COLO829 (cell line): ENCODE measurements at regions not wholly inside any gene's neighbourhood (a gene's known extent, or its start where the extent isn't known, plus 50 kb on each side); places are given as distances from the start of the nearest gene placed in this dataset.
"Not testable (repeated sequence)": the region's sequence is repeated elsewhere in the genome, so short reads cannot be mapped to it uniquely, and the experiment has no call there.

Experiments
- DNase-seq: peaks from one replicate; pipeline ENCODE4 v3.0.0; 2012; ENCODE audit warnings: low spot score

- DNase-seq, result no peak
Measured at GRCh38 chr5:154652746-154653417, 102.3 kb upstream of the LARP1 start.

- DNase-seq, result not testable (repeated sequence)
Measured at GRCh38 chr5:154651795-154652194, 103.4 kb upstream of the LARP1 start.

DNA sequence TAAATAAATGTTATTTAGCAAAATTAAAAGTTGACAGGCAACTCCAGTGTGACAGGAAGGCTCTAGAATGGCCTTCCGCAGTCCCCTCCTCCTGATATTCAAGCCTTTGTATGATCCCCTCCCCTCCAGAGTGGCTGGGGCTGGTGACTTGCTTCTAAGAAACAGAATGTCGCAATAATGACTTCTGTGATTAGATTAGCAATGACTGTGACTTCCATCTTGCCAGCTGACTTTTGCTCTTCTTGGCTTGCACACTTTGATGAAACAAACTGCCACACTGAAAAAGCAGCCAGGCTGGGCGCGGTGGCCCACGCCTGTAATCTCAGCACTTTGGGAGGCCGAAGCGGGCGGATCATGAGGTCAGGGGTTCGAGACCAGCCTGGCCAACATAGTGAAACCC, 106.5 kb upstream of the LARP1 start:
- DNase-seq, result no peak

DNA sequence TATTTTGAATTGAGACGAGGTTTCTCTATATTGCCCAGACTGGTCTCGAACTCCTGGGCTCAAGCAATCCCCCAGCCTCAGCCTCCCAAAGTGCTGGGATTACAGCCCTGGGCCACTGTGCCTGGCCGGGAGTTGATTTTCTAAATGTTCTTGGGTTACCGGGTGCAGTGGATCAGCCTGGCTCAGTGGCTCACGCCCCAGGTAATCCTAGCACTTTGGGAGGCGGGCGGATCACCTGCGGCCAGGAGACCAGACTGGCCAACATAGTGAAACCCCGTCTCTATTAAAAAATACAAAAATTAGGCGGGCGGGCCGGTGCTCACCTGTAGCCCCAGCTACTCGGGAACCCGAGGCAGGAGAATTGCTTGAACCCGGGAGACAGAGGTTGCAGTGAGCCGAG, 106.9 kb upstream of the LARP1 start:
- no peak for DNase-seq

DNA sequence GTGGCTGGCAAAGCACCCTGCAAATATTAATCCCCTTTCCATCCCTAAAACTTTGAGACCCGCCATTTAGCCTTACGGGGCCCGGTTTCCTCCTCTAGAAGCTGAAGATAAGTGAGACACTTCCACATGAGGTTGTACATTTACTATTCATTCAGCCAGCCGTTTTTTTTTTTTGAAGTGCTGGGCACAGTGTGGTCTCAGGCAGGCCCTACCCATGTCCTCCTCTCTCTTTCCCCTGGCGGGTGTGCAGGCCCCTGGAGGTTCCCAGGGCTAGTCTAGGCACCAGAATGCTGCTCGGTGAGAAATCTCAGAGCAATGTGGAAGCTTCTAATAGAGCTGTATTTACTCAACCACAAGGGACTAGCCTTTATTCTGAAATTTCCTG, 107.4 kb upstream of the LARP1 start:
- DNase-seq, result no peak

GRCh38 chr5:154647114-154647760, 107.9 kb upstream of the LARP1 start:
- no peak for DNase-seq

- no peak for DNase-seq
Measured at GRCh38 chr5:154646745-154647113, 108.4 kb upstream of the LARP1 start.

GRCh38 chr5:154644745-154645411, 110.3 kb upstream of the LARP1 start:
- no peak for DNase-seq

DNA sequence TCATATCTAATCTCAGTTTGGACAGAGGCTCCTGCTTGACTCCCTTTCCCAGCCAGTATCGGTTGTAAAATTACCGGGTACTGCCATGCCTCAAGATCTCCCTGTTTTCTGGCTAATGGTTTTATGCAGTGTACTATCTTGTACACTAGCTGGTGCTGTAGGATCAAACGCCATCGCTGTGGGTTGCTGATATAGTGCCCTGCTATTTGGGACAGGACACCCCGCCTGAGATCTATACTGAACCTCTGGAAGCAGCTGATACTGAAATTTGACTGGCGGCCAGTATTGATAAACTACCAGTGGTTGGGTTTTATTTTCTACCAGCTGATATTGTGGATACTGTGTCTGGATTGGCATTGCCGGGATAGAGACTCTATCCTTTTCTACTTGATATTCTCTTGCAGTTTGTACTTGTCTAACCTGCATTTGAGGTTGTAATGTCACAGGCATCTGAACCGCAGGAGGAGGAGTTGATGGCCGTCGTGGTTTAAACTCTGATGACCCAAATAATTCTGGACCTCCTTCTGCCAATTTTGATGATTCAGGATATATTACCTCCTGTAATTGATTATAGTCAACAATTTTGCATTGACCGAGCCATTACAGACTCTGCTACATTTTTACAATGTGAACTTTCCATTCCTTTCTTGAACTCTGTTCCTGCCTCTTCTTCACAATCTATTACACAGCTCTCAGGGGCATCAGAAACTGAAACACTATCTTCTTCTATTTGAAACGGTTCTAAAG, 112.5 kb upstream of the LARP1 start:
- DNase-seq, result no peak

GRCh38 chr5:154640213-154640831, 114.9 kb upstream of the LARP1 start:
- not testable (repeated sequence) for DNase-seq

- DNase-seq, result not testable (repeated sequence)
Measured at GRCh38 chr5:154636786-154637185, 118.4 kb upstream of the LARP1 start.

DNA sequence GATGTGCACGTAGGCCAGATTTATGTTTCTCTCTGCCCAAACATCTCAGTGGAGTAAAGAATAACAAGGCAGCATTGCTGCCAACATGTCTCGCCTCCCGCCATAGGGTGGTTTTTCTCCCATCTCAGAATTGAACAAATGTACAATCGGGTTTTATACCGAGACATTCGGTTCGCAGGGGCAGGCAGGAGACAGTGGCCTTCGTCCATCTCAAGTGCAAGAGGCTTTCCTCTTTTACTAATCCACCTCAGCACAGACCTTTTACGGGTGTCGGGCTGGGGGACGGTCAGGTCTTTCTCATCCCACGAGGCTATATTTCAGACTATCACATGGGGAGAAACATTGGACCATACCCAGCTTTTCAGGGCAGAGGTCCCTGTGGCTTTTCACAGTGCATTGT, 118.9 kb upstream of the LARP1 start:
- not testable (repeated sequence) for DNase-seq

DNA sequence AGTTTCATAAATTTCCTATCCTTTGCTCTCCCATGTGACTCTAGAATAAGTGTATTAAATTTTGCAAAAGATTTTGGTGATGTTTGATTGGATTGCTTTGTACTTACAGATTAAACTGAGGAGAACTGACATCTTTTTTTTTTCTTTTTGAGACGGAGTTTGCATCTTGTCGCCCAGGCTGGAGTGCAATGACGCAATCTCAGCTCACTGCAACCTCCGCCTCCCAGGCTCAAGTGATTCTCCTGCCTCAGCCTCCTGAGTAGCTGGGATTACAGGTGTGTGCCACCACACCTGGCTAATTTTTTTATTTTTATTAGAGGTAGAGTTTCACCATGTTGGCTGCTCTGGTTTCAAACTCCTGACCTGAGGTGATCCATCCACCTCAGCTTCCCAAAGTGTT, 121.4 kb upstream of the LARP1 start:
- not testable (repeated sequence) for DNase-seq

GRCh38 chr5:154631141-154631540, 124.0 kb upstream of the LARP1 start:
- DNase-seq, result no peak

GRCh38 chr5:154630410-154630809, 124.8 kb upstream of the LARP1 start:
- no peak for DNase-seq

GRCh38 chr5:154628685-154629084, 126.5 kb upstream of the LARP1 start:
- no peak for DNase-seq

DNA sequence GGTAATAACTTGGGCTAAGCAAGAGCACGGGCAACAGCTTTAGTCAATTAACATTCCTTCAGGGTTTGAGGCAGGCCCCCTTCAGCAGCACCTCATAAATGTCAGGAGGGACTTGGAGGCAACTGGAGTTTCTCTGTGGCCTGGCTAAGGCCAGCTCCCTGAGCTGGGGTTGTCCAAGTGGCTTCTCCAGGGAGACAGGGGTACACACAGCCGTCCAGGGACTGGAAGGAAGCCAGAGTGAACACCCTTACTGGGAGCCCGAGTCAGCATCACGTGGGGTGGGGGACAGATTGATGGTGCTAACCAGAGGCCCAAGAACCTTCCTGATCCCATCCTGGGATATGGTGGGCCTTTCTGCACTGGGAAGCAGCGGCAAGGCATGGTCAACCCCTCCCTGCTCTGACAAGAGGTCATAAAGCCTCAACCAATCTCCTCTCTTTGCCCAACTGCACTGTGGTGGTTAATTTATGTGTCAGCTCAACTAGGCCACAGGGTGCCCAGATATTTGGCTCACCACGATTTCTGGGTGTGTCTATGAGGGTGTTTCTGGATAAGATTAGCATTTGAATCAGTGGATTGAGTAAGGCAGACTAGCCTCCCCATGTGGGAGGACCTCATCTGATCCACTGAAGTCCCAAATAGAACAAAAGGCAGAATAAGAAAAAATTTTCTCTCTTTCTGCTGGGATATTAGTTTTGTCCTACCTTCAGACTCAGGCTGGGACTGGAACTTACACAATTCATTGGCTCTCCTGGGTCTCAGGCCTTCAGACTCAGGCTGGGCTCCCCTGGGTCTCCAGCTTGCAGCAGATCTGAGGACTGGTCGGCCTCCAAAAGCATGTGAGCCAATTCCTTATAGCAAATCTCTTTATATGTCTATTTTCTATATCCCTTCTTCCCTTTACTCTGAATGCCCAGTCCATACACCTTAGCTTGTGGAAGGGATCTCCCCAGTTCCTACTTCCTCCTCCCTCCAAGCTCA, 127.2 kb upstream of the LARP1 start:
- DNase-seq, result no peak

DNA sequence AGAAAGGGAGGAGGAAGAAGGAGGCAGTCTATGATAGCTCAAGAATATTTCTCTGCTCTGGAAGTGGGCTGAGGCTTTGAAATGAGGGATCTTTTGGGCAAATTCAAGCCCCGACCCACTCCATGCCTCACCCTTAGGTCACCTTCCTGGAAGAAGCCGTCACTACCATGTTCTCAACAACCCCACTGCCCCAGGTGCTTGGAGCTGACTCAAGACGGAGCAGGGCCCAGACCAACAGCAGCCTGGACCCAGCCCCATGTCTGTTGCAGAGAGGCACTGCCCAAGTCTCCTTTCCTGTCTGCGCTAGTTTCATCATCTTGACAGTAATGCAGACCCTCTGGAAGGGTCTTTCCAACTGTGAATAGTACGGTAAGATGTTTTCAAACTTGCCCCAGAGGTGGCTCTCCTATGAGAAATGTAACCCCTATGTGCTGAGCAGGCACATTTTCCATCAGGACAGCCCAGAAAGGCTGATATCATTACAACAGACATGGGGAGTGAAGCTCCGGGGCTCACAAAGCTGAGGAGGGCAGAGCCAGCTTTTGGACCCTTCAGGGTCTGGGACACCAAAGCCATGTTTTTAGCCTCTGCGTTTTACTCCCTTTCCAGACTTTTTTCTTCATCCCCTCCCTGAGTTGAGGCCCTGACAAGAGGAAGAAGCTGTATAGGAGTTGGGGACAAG, 128.2 kb upstream of the LARP1 start:
- no peak for DNase-seq

GRCh38 chr5:154625031-154625430, 130.1 kb upstream of the LARP1 start:
- no peak for DNase-seq

- no peak for DNase-seq
Measured at GRCh38 chr5:154624341-154624740, 130.8 kb upstream of the LARP1 start.

- DNase-seq, result no peak
Measured at GRCh38 chr5:154620411-154620810, 134.8 kb upstream of the LARP1 start.
